ENCODE measurements at regions not wholly inside any gene's neighbourhood (a gene's known extent, or its start where the extent isn't known, plus 50 kb on each side); places are given as distances from the start of the nearest gene placed in this dataset.

GRCh38 chr10:118501637-118502440 lies 93.6 kb downstream of the PRLHR start:
- DNase-seq (ENCODE audit: low read depth, low spot score) (no peak), ATAC-seq (no peak)
- in situ Hi-C loops (cut with HindIII; ENCODE audit: low pct_unique_long_range_greater_than_20kb, low sequenced_read_pairs), result no loop called here
- CTCF ChIA-PET, result no interaction called here
- intact Hi-C loops (cut with micrococcal nuclease; ENCODE audit: unreplicated experiment), result no loop called here
- Histone ChIP-seq H3K27me3 (ENCODE audit: control insufficient read depth, insufficient read depth, low read length) (peaks cover 2% of the 10 kb centered on the region; the same call in 1 of the 2 replicates), H3K4me1 (ENCODE audit: control insufficient read depth, insufficient read depth, low read length) (no peaks in the 10 kb centered on the region), H3K27ac (ENCODE audit: low read length) (no peak overlapping the region), H3K9me3 (ENCODE audit: control insufficient read depth, insufficient read depth, low read depth, low read length) (no peaks in the 10 kb centered on the region), H3K4me3 (ENCODE audit: low read depth in 2 of 2, low read length in 2 of 2) (no peak overlapping the region), H3K36me3 (ENCODE audit: control insufficient read depth, insufficient read depth, low read length) (no peaks in the 10 kb centered on the region; the same call in 1 of the 2 replicates)
- TF ChIP-seq SIN3A (IDR thresholded peaks at IDR 0.05; ENCODE audit: borderline replicate concordance, insufficient read depth, low read depth, low read length) (no peak), POLR2AphosphoS5 (IDR thresholded peaks at IDR 0.05; ENCODE audit: low read depth, low read length) (no peak), REST (IDR thresholded peaks at IDR 0.05; ENCODE audit: insufficient read depth in 1 of 2, low read depth in 2 of 2, low read length in 1 of 2) (no peak), TCF7L2 (IDR thresholded peaks at IDR 0.05; ENCODE audit: low read depth, low read length) (no peak)
- TF ChIP-seq, protein P1, sequence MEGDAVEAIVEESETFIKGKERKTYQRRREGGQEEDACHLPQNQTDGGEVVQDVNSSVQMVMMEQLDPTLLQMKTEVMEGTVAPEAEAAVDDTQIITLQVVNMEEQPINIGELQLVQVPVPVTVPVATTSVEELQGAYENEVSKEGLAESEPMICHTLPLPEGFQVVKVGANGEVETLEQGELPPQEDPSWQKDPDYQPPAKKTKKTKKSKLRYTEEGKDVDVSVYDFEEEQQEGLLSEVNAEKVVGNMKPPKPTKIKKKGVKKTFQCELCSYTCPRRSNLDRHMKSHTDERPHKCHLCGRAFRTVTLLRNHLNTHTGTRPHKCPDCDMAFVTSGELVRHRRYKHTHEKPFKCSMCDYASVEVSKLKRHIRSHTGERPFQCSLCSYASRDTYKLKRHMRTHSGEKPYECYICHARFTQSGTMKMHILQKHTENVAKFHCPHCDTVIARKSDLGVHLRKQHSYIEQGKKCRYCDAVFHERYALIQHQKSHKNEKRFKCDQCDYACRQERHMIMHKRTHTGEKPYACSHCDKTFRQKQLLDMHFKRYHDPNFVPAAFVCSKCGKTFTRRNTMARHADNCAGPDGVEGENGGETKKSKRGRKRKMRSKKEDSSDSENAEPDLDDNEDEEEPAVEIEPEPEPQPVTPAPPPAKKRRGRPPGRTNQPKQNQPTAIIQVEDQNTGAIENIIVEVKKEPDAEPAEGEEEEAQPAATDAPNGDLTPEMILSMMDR (IDR thresholded peaks at IDR 0.05), result no peak
- no TSS peak for BruUV-seq (replicated peaks)
- POLR2A ChIA-PET, result no interaction called here

GRCh38 chr10:118501171-118501570 lies 94.3 kb downstream of the PRLHR start:
- intact Hi-C loops (cut with micrococcal nuclease; ENCODE audit: unreplicated experiment) (no loop called here), in situ Hi-C loops (cut with HindIII; ENCODE audit: low pct_unique_long_range_greater_than_20kb, low sequenced_read_pairs) (no loop called here)
- H3K4me3 ChIP-seq (ENCODE audit: low read depth in 2 of 2, low read length in 2 of 2), result no peak overlapping the region
- peaks cover 2% of the 10 kb centered on the region; the same call in 1 of the 2 replicates for H3K27me3 ChIP-seq (ENCODE audit: control insufficient read depth, insufficient read depth, low read length)
- H3K27ac ChIP-seq (ENCODE audit: low read length), result no peak overlapping the region
- no peaks in the 10 kb centered on the region for H3K4me1 ChIP-seq (ENCODE audit: control insufficient read depth, insufficient read depth, low read length)
- DNase-seq (ENCODE audit: low read depth, low spot score), result no peak
- no peaks in the 10 kb centered on the region for H3K9me3 ChIP-seq (ENCODE audit: control insufficient read depth, insufficient read depth, low read depth, low read length)
- BruUV-seq (replicated peaks), result no TSS peak
- no peaks in the 10 kb centered on the region for H3K36me3 ChIP-seq (ENCODE audit: control insufficient read depth, insufficient read depth, low read length)
- TF ChIP-seq, protein P1 (IDR thresholded peaks at IDR 0.05), result no peak
- TF ChIP-seq POLR2AphosphoS5 (IDR thresholded peaks at IDR 0.05; ENCODE audit: low read depth, low read length) (no peak), TCF7L2 (IDR thresholded peaks at IDR 0.05; ENCODE audit: low read depth, low read length) (no peak), REST (IDR thresholded peaks at IDR 0.05; ENCODE audit: insufficient read depth in 1 of 2, low read depth in 2 of 2, low read length in 1 of 2) (no peak), SIN3A (IDR thresholded peaks at IDR 0.05; ENCODE audit: borderline replicate concordance, insufficient read depth, low read depth, low read length) (no peak)
- POLR2A ChIA-PET, result no interaction called here
- CTCF ChIA-PET, result no interaction called here
- no peak for ATAC-seq
